Pancreas (tissue), 10 donors: ENCODE measurements at regions not wholly inside any gene's neighbourhood (a gene's known extent, or its start where the extent isn't known, plus 50 kb on each side); places are given as distances from the start of the nearest gene placed in this dataset.

ENCODE experiments used
- ATAC-seq, 4 donors: fragments of 200-7000 bp; cut with Tn5 transposase; one replicate each; pipeline versions ENCODE4 v1.8.0 to v1.9.1; 2020; ENCODE audit warnings: mild to moderate bottlenecking in 4 of 4, moderate library complexity in 4 of 4
- DNase-seq, 6 donors: peaks; one replicate each; pipeline ENCODE4 v3.0.0-alpha.2; 2020
- FAIRE-seq: peaks from 2 replicates; lab custom pipeline; 2012; peaks lifted over from hg19 to GRCh38; lab: Jason Lieb, UNC
- H3K27ac ChIP-seq, 4 donors: fragments of 200-600 bp; sonication (generic); 1 replicate in 3 of 4; 2 replicates in 1 of 4; pipeline versions ENCODE4 v1.5.0 to v1.8.0; 2020
- H3K27me3 ChIP-seq, 4 donors: fragments of 200-600 bp; one replicate each; pipeline ENCODE4 v1.8.0; 2021
- H3K36me3 ChIP-seq, 3 donors: fragments of 200-600 bp; sonication (generic) in 1 of 3; one replicate each; pipeline versions ENCODE4 v1.5.0 to v1.8.0; 2020 to 2021
- H3K4me1 ChIP-seq, 3 donors: fragments of 200-600 bp; one replicate each; pipeline ENCODE4 v1.8.0; 2021
- H3K4me3 ChIP-seq, 4 donors: fragments of 200-600 bp; sonication (generic) in 2 of 4; one replicate each; pipeline versions ENCODE4 v1.5.0 to v1.8.0; 2020 to 2021
- H3K9me3 ChIP-seq, 4 donors: fragments of 200-600 bp; one replicate each; pipeline ENCODE4 v1.8.0; 2021
- WGBS, 2 donors: extraction: QIAGEN DNeasy Blood & Tissue Kit; methylation state at CpG; one replicate each; pipeline ENCODE4 v1.1.7; 2013; 5-methylcytosine and 5-hydroxymethylcytosine counted together
- intact Hi-C, 3 donors: fragments of 100-400 bp; cut with DNase I; formaldehyde crosslinking; loops; one replicate each; pipeline versions ENCODE4 v1.11.1 to v1.14.2; 2022
- TF ChIP-seq, protein P1 (sequence below), 4 donors: fragments of 200-600 bp; sonication (generic) in 3 of 4; IDR thresholded peaks; one replicate each; pipeline versions ENCODE4 v1.5.0 to v1.8.0; 2021; ENCODE audit warnings: antibody characterized with exemption in 4 of 4
- donor health status: healthy with polysubstance abuse.
- donor health status: DM: no; HTN: no; CAD: no; lungs with moderate emphysema.
- donor health status: DM: no; HTN: no; CAD: no.
- donor health status: control.
- donor health status: control.
- donor health status: Bipolar disorder and iron deficiency.
- donor health status: DM: yes; HTN: yes; CAD: no.
- donor health status: DM: no; HTN: no; CAD: no.
- donor health status: DM: no; HTN: no; CAD: no.
- donor health status: DM: yes; HTN: yes; CAD: no.

DNA sequence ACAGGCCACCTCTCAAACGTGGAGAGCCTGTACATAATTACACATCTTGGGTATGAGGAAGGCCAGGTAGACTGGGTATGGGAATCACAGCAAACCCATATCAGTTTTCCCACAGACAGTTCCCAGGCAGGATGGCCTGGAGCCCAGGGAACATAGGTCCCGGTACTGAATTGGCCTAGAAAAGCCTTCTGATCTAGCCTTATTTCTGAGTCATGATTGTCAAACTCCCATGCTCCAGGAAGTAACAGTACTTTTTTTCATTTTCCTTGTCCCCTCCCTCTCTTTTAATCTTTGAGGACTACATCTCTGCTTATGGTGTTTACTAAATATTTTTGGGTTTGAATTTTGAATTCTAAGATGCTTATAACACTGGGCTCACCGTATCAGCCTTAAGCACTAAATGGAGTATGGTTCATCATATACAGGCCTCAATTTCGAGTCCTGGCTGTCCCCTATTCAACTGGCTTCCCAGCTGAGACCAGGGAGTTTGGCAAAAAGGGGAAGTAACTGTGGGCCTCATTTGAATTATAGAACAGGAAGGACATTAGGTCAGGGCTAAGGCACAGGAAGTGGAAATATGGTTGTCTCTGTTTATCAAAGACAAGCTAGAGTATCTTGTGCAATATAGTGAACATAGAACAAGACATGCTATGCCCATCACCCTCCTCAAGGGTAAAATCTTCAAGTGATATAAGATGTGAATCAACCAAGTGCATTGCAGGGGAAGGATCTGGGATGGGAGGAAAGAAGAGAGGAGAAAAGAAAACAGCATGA is 494.6 kb downstream of the NTRK3 start:
- intact Hi-C loops: no loop called here

DNA sequence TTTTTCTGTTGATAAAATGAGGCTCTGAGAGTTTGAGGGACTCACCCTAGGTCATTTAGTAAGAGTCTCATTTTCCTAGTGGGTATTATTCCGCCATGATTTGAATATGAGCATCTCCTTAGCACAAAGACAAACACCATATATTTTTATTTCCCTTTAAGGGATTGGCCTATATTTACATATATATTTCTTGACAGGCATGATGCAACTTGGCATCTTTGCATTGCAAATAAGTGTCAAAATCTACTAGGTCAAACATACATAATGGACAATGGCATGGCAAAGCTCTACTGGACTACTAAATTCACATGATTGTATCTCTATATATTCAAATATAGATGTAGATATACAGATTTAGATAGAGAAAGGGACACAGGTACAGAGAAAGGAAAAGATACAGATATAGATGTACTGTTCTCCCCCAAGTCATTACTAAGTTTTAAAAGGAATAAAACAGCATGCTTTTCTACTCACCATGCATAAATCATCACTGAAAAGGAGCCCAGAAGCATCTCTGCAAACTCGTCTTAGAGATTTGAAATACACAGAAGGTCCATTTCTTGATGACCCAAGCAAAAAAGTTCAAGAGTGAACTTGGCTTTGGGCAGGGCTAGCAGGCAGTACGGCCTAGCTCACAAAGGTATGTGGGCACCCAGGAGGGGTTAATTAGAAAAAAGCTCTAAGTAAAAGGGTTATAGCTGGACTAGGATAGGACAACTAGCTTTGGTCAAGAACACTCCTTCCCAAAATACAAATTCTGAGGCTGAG is 495.8 kb downstream of the NTRK3 start:
- Histone ChIP-seq H3K36me3 (no peaks in the 10 kb centered on the region), H3K4me3 (no peak overlapping the region), H3K27ac (no peak overlapping the region), H3K9me3 (no peaks in the 10 kb centered on the region), H3K4me1 (no peaks in the 10 kb centered on the region), H3K27me3 (no peaks in the 10 kb centered on the region)
- TF ChIP-seq, protein P1, sequence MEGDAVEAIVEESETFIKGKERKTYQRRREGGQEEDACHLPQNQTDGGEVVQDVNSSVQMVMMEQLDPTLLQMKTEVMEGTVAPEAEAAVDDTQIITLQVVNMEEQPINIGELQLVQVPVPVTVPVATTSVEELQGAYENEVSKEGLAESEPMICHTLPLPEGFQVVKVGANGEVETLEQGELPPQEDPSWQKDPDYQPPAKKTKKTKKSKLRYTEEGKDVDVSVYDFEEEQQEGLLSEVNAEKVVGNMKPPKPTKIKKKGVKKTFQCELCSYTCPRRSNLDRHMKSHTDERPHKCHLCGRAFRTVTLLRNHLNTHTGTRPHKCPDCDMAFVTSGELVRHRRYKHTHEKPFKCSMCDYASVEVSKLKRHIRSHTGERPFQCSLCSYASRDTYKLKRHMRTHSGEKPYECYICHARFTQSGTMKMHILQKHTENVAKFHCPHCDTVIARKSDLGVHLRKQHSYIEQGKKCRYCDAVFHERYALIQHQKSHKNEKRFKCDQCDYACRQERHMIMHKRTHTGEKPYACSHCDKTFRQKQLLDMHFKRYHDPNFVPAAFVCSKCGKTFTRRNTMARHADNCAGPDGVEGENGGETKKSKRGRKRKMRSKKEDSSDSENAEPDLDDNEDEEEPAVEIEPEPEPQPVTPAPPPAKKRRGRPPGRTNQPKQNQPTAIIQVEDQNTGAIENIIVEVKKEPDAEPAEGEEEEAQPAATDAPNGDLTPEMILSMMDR (IDR thresholded peaks at IDR 0.05): no peak
- DNase-seq (no peak), FAIRE-seq (no peak), ATAC-seq (no peak)
- 79 to 88% methylated on average over 3 of the region's 3 CpGs for WGBS, 2 donors
- intact Hi-C loops: no loop called here

More for the DNA sequence above, 494.6 kb downstream of the NTRK3 start:
- Histone ChIP-seq H3K4me1 (no peaks in the 10 kb centered on the region), H3K4me3 (no peak overlapping the region), H3K36me3 (no peaks in the 10 kb centered on the region), H3K27ac (no peak overlapping the region), H3K9me3 (no peaks in the 10 kb centered on the region), H3K27me3 (no peaks in the 10 kb centered on the region)
- FAIRE-seq (no peak), DNase-seq (no peak), ATAC-seq (peak in 2 of 4 donors; percentile 63 to 64)
- TF ChIP-seq, protein P1 (IDR thresholded peaks at IDR 0.05): no peak
- 66 to 67% methylated on average over 4 of the region's 4 CpGs for whole genome bisulfite sequencing, 2 donors

DNA sequence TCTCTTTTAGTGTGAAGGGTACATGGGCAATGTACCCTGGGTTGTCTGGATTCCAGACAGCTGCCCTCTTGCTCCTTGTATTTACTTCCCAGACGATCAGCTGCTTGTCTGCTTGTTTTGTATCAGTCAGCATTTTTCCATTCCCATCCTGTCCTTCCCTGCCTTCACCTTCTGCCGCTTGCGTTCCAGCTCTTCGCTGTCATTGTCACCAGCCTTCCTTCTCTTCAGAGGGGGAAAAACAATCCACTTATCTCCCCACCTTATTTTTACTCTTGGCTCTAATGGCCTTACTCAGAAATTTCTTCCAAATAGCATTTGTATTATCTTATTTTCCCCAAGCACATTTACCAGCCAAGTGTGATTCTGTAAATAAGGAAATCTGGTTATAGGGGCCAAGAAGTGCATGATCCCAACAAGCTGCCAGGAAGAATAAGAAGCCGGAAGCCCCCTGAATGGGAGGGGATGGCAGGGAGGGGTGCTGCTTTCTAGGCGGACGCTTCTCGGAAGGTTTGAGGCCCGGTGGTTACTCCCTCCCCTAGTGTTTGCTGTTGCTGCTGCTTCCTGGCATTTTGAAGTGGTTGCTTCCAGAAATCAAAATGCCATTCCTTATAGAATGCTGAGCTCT is 497.6 kb downstream of the NTRK3 start:
- FAIRE-seq (no peak), ATAC-seq (no peak), DNase-seq (no peak)
- no peak overlapping the region for H3K27ac ChIP-seq
- no peak overlapping the region for H3K4me3 ChIP-seq
- H3K9me3 ChIP-seq: no peaks in the 10 kb centered on the region
- no peaks in the 10 kb centered on the region for H3K36me3 ChIP-seq
- intact Hi-C loops: no loop called here
- no peaks in the 10 kb centered on the region for H3K4me1 ChIP-seq
- TF ChIP-seq, protein P1 (IDR thresholded peaks at IDR 0.05): no peak
- no peaks in the 10 kb centered on the region for H3K27me3 ChIP-seq
- 48 to 58% methylated on average over 9 of the region's 9 CpGs for WGBS, 2 donors

DNA sequence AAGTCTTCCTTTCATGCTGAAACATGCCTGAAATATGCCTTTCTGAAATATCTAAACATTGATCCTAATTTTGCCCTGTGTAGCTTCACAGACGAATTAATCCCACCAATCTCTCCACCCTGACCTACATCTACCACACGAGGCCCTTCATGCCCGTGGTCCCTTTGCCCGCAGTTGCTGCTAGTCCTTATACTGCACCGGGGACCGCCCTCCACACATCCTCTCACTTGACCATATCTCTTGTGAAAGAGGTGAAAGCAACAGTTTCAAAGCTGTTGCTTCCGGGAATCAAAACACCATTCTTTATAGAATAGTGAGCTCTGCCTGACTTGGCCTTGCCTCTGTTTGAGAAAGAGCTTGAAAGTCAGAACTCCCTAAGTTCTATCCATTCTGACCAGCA is 499.5 kb downstream of the NTRK3 start:
- H3K27me3 ChIP-seq: no peaks in the 10 kb centered on the region
- 66 to 69% methylated on average over 7 of the region's 7 CpGs for WGBS, 2 donors
- H3K9me3 ChIP-seq: no peaks in the 10 kb centered on the region
- FAIRE-seq (no peak), DNase-seq (no peak), ATAC-seq (no peak)
- TF ChIP-seq, protein P1 (IDR thresholded peaks at IDR 0.05): no peak
- H3K27ac ChIP-seq: no peak overlapping the region
- intact Hi-C loops: no loop called here
- no peak overlapping the region for H3K4me3 ChIP-seq
- no peaks in the 10 kb centered on the region for H3K36me3 ChIP-seq
- no peaks in the 10 kb centered on the region for H3K4me1 ChIP-seq
